HEK293 (cell line): ENCODE measurements at regions not wholly inside any gene's neighbourhood (a gene's known extent, or its start where the extent isn't known, plus 50 kb on each side); places are given as distances from the start of the nearest gene placed in this dataset.

Experiments
- KLF7 ChIP-seq: fragments of 450-650 bp; formaldehyde crosslinking; IDR thresholded peaks from 2 replicates; pipeline ENCODE4 v1.5.1; 2016; ENCODE audit warnings: missing biosample characterization, missing genetic modification characterization, borderline replicate concordance
- ZNF184 ChIP-seq: fragments of 450-650 bp; IDR thresholded peaks from 2 replicates; pipeline ENCODE4 v1.5.1; 2018; ENCODE audit warnings: missing biosample characterization, mild to moderate bottlenecking, missing genetic modification characterization
- ZNF2 ChIP-seq: fragments of 450-650 bp; formaldehyde crosslinking; IDR thresholded peaks from 2 replicates; pipeline ENCODE4 v1.5.1; 2016; ENCODE audit warnings: missing biosample characterization, missing genetic modification characterization
- ZNF24 ChIP-seq: fragments of 450-650 bp; formaldehyde crosslinking; IDR thresholded peaks from 2 replicates; pipeline ENCODE4 v1.5.1; 2016; ENCODE audit warnings: missing biosample characterization, missing genetic modification characterization
- ZNF423 ChIP-seq: fragments of 450-650 bp; formaldehyde crosslinking; IDR thresholded peaks from 2 replicates; pipeline ENCODE4 v1.5.1; 2016; ENCODE audit warnings: missing biosample characterization, missing genetic modification characterization
- TF ChIP-seq, protein P1 (sequence below): fragments of 450-650 bp; formaldehyde crosslinking; IDR thresholded peaks from 2 replicates; pipeline ENCODE4 v1.5.1; 2016; ENCODE audit warnings: missing biosample characterization, missing genetic modification characterization

DNA sequence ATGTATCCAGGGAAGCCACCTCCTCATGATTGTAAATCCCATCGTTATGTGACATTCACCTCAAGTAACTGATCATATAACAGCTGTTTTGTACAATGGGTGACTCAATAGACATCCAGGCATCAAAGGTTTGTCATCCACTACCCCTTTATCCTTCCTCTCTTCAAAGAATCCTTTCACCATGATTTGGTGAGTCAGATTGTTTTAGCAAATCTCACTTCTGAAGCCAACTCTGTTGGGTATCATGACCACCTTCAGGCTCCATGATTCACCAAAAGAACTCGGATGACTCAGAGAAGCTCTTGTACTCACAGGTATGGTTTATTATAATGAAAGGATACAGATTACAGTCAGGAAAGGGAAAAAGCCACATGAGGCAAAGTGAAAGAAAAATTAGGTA is 132.1 kb downstream of the PWWP3B start:
- TF ChIP-seq KLF7 (tag by site-specific recombination) (no peak), ZNF184 (tag by site-specific recombination) (no peak), ZNF24 (tag by site-specific recombination) (no peak), ZNF2 (no peak), ZNF423 (tag by site-specific recombination) (no peak)
- TF ChIP-seq, protein P1, sequence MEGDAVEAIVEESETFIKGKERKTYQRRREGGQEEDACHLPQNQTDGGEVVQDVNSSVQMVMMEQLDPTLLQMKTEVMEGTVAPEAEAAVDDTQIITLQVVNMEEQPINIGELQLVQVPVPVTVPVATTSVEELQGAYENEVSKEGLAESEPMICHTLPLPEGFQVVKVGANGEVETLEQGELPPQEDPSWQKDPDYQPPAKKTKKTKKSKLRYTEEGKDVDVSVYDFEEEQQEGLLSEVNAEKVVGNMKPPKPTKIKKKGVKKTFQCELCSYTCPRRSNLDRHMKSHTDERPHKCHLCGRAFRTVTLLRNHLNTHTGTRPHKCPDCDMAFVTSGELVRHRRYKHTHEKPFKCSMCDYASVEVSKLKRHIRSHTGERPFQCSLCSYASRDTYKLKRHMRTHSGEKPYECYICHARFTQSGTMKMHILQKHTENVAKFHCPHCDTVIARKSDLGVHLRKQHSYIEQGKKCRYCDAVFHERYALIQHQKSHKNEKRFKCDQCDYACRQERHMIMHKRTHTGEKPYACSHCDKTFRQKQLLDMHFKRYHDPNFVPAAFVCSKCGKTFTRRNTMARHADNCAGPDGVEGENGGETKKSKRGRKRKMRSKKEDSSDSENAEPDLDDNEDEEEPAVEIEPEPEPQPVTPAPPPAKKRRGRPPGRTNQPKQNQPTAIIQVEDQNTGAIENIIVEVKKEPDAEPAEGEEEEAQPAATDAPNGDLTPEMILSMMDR (tag by site-specific recombination): no peak
